H1 (cell line): ENCODE measurements at regions not wholly inside any gene's neighbourhood (a gene's known extent, or its start where the extent isn't known, plus 50 kb on each side); places are given as distances from the start of the nearest gene placed in this dataset.

Experiments
- CHD7 ChIP-seq: fragments of 300-600 bp; sonication (generic); IDR thresholded peaks from 2 replicates; pipeline ENCODE4 v1.7.1; 2012; ENCODE audit warnings: low read length, moderate library complexity, mild to moderate bottlenecking, inconsistent platforms; ENCODE audit not compliant: insufficient replicate concordance

GRCh38 chrX:11913001-11913400, 155.0 kb downstream of the MSL3 start (continued):
- no peak for TF ChIP-seq CHD7
